ENCODE measurements at regions not wholly inside any gene's neighbourhood (a gene's known extent, or its start where the extent isn't known, plus 50 kb on each side); places are given as distances from the start of the nearest gene placed in this dataset.

DNA sequence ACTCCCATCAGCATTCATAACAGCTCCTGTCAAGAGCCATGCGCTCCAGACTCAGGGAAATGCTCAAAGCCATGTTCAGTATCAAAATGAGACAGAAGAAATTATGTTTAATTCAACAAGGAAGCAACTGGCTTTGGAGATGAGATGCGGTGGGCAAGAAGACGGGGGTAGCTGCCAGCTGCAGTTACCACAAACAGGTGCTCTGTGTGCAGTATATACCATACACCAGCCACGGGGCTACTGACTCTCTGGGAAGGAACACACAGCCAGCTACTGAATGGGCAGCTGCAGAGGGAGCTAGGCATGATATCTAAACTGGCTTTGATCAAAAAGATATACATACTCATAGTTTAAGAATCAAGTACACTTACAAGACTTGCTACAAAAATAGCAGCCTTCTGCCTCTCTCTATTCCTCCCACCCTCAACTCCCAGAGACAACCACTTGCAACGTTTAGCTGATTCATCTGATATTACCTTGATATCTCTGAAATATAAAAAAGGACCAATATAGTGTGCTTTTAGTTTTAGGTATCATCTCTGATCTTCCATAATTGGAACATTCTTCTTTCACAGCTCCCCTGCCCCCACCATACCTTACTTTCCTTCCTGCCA, 593.0 kb downstream of the UQCRFS1 start:
- DNase-seq (no peak), ATAC-seq (no peak)
- peaks cover 0 to 2% (median 0%) of the 10 kb centered on the region in 3 donors for H3K27me3 ChIP-seq (ENCODE audit: insufficient read depth in 3 of 3, low read length in 2 of 3)
- no peak for TF ChIP-seq CTCF (IDR thresholded peaks at IDR 0.05)
- H3K4me1 ChIP-seq, result no peaks in the 10 kb centered on the region
- intact Hi-C loops (cut with DNase I), result no loop called here
- no peaks in the 10 kb centered on the region for H3K9me3 ChIP-seq
- no peak overlapping the region for H3K27ac ChIP-seq
- H3K4me3 ChIP-seq, result no peak overlapping the region
- 67 to 69% (median 67%) methylated on average over 5 of the region's 5 CpGs for WGBS, 3 donors
- H3K36me3 ChIP-seq (ENCODE audit: insufficient read depth in 1 of 2, low read depth in 1 of 2), result no peaks in the 10 kb centered on the region

DNA sequence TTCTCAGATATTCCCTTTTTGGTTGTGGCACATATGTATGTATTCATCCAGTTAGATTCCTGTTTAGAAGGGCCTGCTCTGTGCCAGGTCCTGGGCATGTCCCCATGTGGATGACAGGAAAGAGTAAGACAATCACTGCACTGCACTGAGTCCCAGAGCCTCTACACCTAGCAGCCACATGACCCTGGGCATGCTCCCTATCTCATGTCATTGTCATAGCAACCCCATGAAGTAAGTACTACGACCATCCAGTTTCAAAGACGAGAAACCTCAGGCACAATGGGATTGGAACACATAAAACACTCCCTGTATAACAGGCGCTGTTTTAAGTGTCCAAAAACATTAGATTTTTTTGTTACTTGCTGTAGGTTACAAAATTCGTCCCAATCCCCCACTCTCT, 594.4 kb downstream of the UQCRFS1 start:
- no peak for DNase-seq
- intact Hi-C loops (cut with DNase I), result no loop called here
- Histone ChIP-seq H3K4me1 (no peaks in the 10 kb centered on the region), H3K27me3 (ENCODE audit: insufficient read depth in 3 of 3, low read length in 2 of 3) (peaks cover 0 to 2% (median 0%) of the 10 kb centered on the region in 3 donors), H3K4me3 (no peak overlapping the region), H3K9me3 (no peaks in the 10 kb centered on the region), H3K27ac (no peak overlapping the region), H3K36me3 (ENCODE audit: insufficient read depth in 1 of 2, low read depth in 1 of 2) (no peaks in the 10 kb centered on the region)
- TF ChIP-seq CTCF (IDR thresholded peaks at IDR 0.05), result no peak
- 69 to 76% (median 74%) methylated on average over 4 of the region's 4 CpGs for WGBS, 3 donors
- ATAC-seq, result no peak

GRCh38 chr19:28615966-28616365, 597.0 kb downstream of the UQCRFS1 start:
- intact Hi-C loops (cut with DNase I), result no loop called here
- DNase-seq (no peak), ATAC-seq (no peak)
- TF ChIP-seq CTCF (IDR thresholded peaks at IDR 0.05), result no peak
- Histone ChIP-seq H3K4me1 (no peaks in the 10 kb centered on the region), H3K27me3 (ENCODE audit: insufficient read depth in 3 of 3, low read length in 2 of 3) (peaks cover 0 to 2% (median 0%) of the 10 kb centered on the region in 3 donors), H3K27ac (no peak overlapping the region), H3K36me3 (ENCODE audit: insufficient read depth in 1 of 2, low read depth in 1 of 2) (no peaks in the 10 kb centered on the region), H3K9me3 (no peaks in the 10 kb centered on the region), H3K4me3 (no peak overlapping the region)
- WGBS, 3 donors, result 80 to 88% (median 82%) methylated on average over 1 of the region's 1 CpG

GRCh38 chr19:28615546-28615916, 597.4 kb downstream of the UQCRFS1 start:
- intact Hi-C loops (cut with DNase I), result no loop called here
- WGBS, 3 donors, result 96 to 98% (median 96%) methylated on average over 3 of the region's 3 CpGs
- ATAC-seq (no peak), DNase-seq (no peak)
- H3K4me3 ChIP-seq, result no peak overlapping the region
- H3K9me3 ChIP-seq, result no peaks in the 10 kb centered on the region
- no peaks in the 10 kb centered on the region for H3K4me1 ChIP-seq
- H3K27ac ChIP-seq, result no peak overlapping the region
- peaks cover 0 to 2% (median 0%) of the 10 kb centered on the region in 3 donors for H3K27me3 ChIP-seq (ENCODE audit: insufficient read depth in 3 of 3, low read length in 2 of 3)
- no peaks in the 10 kb centered on the region for H3K36me3 ChIP-seq (ENCODE audit: insufficient read depth in 1 of 2, low read depth in 1 of 2)
- TF ChIP-seq CTCF (IDR thresholded peaks at IDR 0.05), result no peak

Measured in psoas muscle (tissue), 7 donors.